ENCODE measurements at regions not wholly inside any gene's neighbourhood (a gene's known extent, or its start where the extent isn't known, plus 50 kb on each side); places are given as distances from the start of the nearest gene placed in this dataset.

GRCh38 chr12:115176741-115177400 is 492.9 kb upstream of the TBX3 start:
- TF ChIP-seq CTCF (conservative IDR thresholded peaks at IDR 0.05; ENCODE audit: low read depth, low read length) (no peak), EZH2phosphoT487 (IDR thresholded peaks at IDR 0.05; ENCODE audit: borderline replicate concordance, low read length) (no peak)
